OCI-LY3 (cell line): ENCODE measurements at regions not wholly inside any gene's neighbourhood (a gene's known extent, or its start where the extent isn't known, plus 50 kb on each side); places are given as distances from the start of the nearest gene placed in this dataset.

Experiments used
- CTCF ChIP-seq: fragments of 200-600, 300-600 bp; sonication (generic); IDR thresholded peaks from 2 replicates; pipeline ENCODE4 v1.5.1; 2014; ENCODE audit warnings: antibody characterized with exemption, low read length, low read depth
- EZH2phosphoT487 ChIP-seq: fragments of 200-600 bp; shearing (Covaris generic); IDR thresholded peaks from 2 replicates; pipeline ENCODE4 v1.6.1; 2018; ENCODE audit warnings: antibody characterized with exemption, mixed run types, low read depth

- no peak for TF ChIP-seq EZH2phosphoT487
- TF ChIP-seq CTCF, result no peak
Measured at GRCh38 chrX:114073926-114074325, 510.0 kb upstream of the HTR2C start.
